Stimulated activated CD8-positive, alpha-beta memory T cell treated with anti-CD3 and anti-CD28 coated beads, Interleukin-15, amount 100 ng/mL, for 24 hours (primary cell): ENCODE measurements at regions not wholly inside any gene's neighbourhood (a gene's known extent, or its start where the extent isn't known, plus 50 kb on each side); places are given as distances from the start of the nearest gene placed in this dataset.

Source experiments
- DNase-seq: peaks from one replicate; pipeline ENCODE4 v3.0.0-alpha.2; 2020; ENCODE audit warnings: low read depth

DNA sequence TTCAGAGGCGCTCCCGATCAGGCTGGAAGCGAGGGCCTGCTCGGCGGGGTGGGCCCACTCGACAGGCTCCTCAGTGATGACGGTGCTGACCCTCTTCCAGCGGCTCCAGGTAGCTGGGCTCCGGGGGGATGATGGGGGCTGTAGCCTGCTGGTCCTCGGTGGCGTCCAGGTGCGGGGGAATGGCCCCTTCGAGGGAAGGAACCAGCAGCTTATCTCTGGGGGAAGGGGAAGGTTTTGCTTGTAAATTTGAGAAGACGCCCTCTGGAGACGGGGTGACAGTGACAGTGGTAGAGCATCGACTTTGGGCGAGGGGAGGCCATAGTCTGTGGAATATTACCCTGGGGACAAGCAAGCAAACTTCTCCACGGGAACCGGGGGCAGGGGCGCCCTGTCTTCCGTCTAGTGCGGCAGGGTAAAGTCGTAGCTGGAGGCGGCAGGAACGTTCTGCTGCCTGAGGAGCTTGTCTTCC is 891.9 kb upstream of the LRRTM1 start:
- no peak for DNase-seq

DNA sequence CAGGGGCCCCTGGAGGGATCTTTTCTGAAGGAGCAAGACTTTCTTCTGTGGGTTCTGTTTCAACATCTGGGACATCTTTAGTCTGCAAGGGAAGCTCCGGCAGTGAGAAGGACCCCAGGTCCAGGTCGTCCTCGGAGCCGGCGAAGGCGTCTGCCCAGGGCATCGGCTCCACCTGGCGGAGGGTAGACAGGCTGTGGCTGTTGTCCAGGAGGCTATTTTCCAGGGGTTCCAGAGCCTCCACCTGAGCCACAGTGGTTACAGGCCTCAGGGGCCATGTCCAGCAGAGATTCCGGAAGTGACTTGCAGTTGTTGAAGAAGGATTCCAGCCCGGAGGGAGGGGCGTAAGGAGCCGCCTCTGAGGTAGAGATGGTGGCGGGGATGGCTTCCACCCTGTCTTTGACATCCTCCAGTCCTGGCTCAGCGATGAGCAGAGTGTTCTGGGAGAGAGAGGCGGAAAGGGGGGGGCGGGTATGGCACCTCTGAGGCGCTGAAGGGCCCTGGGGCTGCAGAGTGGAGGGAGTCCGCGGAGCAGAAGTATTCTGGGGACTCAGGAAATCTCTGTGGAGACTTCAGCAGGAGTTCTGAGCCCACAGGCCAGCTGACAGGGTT is 891.3 kb upstream of the LRRTM1 start:
- DNase-seq: no peak

DNA sequence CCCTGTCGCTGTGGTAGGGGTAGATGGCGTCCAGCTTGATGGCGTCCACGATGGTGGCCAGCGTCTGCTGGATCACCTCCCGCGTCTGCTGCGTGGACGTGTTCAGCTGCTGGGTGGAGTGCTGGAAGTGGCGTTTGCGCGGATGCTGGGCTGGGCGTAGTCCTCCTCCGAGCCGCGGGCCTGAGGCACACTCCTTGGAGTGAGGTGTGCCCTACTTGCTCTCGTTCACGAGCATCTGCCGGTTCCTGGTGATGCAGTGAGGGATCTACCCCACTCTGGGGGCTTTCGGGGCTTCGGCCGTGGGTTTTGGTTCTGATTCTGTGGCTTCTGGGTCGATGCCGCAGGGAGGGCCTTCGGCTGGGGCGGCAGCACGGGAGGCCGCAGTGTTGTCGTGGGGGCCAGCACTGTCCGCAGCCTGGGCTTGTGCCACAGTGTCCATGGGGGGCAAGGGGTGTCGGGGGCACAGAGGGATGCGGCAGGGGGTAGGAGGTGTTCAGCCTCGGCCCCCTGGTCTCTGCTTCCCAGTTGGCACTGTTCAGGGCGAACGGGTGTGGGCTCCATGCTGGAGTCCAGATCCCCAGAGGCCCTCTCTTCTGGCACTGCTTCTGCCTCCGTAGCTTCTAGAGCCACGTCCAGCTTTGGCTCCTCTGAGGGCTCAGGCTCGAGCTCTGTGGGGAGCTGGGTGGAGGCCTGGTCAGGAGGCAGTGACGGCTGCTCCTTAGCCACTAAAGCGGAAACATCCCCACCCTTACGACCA is 890.6 kb upstream of the LRRTM1 start:
- DNase-seq: no peak

DNA sequence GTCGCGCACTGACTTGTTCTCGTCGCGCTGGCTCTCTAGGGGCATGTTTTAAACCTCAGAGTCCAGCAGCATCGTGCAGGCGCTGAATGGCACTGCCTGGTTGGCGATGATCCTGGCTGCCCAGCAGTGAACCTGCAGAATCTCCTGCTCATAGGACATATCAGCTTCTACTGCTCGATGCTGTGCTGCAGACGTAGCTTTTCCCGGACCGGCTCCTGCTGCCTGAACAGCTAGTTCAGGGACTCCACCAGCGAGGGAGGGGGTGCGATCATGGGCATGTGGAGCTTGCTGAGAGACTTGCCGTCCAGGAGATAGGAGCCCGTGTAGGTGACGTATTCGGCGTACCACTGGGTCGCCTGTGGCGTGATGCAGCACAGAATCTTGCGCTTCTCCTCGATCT is 890.0 kb upstream of the LRRTM1 start:
- DNase-seq: no peak

DNA sequence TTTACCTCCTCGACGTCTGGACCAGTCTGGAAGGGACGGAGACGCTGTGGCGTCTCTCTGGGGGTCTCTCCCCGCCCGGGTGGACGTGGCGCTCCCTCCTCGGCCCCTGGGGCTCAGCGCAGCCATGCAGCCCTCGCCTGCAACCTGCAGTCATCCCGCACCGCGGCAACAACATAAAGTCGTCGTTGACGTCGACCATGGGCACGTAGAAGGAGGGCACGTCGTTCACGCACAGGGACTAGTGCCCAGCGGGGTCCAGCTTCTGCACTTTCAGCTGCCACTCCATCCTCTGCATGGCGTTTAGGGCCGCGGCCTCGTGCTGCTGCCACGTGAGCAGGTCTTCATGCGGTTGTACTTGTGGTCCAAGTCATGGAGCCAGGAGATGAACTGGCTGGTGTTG is 889.6 kb upstream of the LRRTM1 start:
- no peak for DNase-seq

DNA sequence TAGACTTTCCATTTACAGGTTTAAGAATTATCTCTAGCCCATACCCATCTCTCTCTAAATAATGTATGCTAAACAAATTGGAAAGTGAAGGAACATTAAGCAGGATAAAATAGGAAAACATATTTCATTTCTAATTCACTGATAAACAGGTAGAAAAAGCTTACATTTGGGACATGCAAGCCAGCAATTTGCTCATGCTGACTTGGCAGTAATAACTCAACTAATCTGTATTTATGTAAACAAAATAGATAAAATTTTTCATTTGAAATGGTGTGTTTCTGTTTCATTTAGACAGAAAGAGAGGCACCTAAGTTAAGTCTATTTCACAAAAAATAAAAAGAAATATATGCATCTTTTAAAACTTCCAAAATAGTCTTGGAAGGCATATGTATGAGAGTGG is 877.3 kb upstream of the LRRTM1 start:
- no peak for DNase-seq

DNA sequence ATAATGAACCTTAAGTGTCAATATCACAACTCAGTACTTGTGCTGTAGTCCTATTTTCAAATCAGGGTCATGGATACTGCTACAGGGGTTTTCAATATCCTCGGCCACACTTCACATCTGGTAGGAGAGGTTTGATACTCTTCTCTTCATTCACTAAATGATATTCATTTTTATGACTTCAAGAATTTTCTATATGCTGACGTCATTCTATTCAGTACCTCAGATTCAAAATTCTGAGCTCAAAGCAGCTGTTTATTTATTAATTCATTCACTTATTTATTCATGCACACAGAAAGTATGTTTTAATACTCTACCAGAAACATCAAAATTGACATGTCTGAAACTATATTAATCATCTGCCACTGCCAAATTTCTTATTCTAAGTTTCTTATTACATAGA is 866.9 kb upstream of the LRRTM1 start:
- no peak for DNase-seq

DNA sequence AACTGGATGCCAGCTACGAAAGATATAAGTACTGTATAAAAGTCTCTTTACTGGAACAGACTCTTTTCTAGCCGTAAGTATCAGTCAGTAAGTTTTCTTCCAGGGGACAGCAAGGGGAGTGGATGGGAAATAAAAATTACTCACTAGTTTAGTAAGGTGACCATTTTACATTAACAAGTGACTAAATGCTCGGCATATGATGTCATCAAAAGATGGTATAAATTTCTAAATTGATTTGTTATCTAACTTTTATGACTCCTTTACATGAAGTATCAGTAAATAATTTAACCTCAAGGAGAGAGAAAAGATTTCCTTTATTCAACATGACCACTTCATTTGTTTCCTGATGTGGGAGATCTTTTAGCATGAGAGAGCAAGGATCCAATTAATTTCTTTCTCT is 859.0 kb upstream of the LRRTM1 start:
- no peak for DNase-seq

DNA sequence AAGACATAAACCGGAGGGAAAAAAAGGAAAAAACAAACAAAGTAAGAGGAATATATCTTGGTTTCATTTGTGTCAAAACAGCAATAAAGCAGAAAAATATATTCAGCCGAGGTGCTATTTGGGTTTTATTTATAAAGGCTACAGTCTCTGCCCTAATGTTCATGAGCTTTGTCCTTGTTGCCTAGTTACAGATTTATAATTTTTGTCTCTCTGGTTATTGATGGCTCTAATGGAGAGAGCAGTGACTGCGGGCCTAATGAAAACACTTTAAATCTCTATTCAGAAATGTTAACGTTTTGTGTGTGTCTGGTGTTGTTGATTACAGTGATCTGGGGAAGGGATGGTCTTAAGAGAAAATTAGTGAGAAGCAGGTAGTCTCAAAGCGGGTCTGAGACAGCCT is 854.0 kb upstream of the LRRTM1 start:
- no peak for DNase-seq

DNA sequence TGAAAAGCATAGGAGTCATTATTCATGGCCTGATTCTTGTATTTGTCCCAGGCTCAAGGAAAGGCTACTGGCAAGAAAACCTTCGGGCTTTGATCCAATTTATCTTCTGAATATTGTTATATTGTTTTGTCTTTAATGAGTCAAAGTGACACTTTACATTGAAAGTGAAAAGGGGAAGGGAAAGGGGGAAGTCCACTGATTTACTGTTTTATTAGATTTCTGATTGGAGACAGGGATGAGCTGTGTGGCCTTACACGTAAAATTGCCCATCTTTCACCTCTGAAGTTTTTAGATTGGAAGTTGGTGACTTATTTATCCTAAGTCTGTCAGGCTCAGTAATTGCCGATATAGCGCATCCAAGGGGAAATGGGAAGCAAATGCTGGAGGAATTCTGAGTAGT is 843.8 kb upstream of the LRRTM1 start:
- DNase-seq: no peak

DNA sequence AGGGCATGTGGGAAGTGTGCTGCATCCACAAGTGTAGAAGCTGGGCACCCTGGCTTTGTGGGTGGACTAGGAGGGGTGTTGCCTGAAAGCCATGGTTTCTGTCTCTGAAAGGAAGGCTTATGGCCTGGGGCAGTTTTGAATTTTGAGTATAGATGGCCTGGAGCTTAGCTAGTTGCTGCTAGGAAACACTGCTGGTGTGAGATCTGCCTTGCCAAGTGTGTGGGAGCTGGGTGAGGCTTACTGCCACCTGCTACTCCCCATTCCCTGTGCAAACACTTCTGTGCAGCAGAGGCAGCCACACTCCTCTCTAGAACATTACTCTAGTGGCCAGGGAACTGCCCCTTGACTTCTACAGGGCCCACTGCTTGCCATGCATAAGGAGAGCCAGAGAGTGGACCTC is 831.7 kb upstream of the LRRTM1 start:
- no peak for DNase-seq

DNA sequence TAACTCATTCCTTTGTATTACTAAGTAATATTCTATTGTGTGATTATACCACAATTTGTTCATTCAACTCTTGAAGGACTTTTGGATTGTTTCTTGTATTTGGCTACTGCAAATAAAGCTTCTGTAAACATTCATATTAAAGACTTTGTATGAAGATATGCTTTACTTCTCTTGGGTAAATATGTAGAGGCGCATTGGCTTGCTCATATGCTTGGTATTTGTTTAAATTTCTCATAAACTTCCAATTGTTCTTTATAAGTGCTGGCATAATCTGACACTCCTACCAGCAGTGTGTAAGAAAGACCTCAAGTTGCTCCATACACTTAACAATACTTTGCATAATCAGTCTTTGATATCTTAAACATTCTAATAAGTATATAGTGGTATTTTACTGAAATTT is 792.8 kb upstream of the LRRTM1 start:
- no peak for DNase-seq

DNA sequence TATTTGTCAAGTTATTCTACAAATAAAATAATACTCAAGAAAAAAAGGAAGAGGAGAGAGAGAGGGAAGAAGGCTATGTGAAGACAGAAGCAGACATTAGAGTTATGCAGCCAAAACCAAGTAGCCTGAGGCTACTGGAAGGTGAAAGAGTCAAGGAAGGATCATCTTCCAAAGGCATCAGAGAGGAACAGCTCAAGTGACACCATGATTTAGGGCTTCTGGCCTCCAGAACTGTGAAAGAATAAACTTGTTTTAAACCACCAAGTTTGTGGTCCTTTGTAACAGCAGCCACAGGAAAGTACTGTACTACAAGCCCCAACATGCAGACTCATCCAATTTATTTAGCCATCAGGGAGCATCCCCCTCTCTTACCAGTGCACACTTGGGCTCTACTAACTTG is 788.5 kb upstream of the LRRTM1 start:
- no peak for DNase-seq

DNA sequence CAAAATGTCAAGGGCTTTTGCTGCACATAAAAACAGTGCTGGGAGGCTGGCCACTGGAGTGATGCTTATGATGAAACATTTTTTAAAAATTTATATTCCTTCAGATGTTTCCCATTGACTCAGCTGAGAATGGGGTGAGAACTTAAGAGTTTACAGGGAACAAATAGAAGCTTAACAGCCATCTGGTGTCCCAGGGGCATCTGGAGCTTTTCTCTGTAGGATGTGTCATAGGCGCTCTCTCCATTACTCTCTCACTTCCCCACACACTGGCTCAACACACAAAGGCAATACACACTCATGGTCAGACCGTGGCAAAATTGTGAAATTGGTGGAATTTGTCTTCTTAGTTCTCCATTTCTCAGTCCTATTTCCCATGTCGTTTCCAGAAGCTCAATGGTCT is 783.1 kb upstream of the LRRTM1 start:
- DNase-seq: no peak

DNA sequence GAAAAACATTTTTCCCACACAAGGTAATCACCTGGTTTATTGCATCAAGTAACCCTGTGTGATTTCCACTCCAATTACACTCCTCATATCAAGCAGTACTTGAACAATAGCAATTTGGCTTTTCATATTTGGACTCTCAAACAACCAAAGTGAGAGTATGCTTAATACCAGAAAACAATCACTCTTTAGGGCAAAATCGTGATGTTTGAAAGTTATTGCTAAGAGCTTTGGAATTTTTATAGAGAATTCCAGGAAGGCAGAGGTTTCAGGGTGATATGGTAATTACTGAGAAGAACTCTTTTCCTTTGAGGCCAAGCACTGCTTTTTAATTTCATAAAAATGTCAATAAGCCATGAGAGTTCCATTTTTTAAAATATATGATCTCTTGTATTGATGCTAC is 779.5 kb upstream of the LRRTM1 start:
- no peak for DNase-seq

DNA sequence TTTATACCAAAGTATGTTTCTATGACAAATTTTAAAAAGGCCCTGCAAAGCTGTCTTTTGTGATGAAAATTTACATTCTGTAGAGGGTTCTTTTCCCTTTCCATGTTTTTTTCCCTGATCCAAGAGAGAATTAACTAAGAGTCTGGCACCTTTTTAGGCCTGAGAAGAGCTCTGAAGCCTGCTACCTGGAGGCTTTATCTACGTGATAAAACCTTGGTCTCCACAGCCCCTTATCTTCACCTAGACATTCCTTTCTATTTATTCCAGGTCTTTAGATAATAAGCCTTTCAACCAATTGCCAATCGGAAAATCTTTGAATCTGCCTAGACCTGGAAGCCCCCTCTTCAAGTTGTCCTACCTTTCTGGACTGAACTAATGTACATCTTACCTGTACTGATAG is 774.1 kb upstream of the LRRTM1 start:
- no peak for DNase-seq

DNA sequence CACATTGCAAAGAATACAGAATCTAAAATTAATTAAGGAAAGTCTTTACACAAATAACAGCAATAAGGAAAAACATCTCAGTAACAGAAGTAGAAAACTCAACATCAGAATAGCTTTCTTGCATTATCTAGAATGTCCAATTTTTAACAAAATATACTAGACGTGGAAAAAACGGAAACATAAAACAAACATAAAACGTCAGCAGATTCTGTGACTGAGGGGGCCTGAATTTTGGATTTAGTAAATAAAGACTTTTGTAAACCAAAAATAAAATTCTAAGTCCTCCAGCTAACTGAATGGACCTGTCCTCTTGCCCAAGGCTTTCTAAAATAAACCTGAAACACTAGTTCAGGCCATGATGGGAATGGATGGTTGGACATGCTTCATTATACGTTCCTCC is 773.5 kb upstream of the LRRTM1 start:
- DNase-seq: no peak

DNA sequence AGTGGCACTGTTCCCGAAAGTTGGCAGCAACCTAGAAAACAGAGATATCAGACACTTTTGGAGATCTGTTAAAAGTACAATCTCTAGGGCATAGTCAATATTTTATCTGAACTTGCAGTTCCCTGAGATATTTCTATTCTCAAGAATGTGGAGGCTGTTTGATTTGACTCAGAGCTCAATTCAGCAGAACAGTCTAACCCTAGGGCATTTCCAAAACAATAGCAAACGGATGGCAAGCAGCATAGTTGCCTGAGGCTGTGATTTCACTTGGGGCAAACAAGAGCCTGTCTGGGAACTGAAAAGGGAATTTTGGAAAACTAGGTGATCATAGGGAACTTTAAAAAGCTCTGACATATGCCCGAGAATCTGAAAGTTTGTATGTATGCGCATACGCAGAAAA is 772.8 kb upstream of the LRRTM1 start:
- no peak for DNase-seq

DNA sequence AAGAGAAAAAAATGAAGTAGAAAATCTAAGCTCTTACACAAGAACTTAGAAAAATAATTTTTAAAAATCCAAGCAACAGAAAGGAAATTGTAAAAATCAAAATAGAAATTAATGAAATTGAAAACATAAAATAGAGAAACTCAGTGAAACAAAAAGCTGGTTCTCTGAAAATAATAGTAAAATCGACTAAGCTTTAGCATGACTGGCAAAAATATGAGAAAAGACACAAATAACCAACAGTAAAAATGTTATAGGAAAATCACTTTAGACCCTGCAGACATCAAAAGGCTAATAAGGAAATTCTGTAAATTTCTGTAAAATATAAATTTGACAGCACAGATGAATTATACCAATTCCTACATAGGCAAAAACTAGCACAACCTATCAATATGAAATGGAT is 768.9 kb upstream of the LRRTM1 start:
- DNase-seq: no peak

DNA sequence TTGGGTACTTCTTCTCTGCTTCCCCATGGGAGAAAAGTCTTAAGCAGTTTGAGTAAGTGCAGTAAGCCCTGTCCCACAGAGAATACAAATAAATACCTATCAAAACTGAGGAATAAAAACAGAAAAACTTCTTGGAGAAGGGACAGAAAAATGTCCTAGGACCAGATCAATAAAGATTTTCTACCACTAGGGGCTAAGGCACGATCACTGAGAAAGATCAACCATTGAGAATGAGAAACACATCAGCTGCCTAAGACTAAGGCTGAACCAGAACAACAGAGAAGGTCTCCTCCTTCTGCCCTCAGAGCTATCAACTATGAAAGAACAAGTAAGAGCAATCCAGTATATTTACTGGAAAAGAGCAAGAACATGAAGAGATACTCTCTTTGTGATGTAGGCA is 763.6 kb upstream of the LRRTM1 start:
- DNase-seq: no peak

DNA sequence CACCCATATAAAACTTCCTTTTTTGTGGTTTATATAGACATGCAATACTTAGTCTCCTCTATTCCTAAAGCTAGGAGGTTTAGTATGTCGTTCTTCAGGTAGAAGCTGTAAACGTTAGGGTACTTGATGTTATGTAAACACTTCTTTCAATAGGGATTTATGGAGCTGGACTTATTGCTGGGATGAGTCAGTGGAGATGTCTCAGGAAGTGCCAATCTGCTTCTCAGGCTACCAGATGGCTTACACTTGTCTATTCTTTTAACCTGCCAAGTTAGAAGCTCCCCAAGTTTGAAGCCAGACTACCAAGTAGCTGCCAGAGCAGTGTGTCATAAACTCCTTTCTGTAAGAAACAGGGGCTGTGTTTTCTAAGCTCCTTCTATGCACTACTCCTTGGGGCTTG is 756.5 kb upstream of the LRRTM1 start:
- DNase-seq: no peak

DNA sequence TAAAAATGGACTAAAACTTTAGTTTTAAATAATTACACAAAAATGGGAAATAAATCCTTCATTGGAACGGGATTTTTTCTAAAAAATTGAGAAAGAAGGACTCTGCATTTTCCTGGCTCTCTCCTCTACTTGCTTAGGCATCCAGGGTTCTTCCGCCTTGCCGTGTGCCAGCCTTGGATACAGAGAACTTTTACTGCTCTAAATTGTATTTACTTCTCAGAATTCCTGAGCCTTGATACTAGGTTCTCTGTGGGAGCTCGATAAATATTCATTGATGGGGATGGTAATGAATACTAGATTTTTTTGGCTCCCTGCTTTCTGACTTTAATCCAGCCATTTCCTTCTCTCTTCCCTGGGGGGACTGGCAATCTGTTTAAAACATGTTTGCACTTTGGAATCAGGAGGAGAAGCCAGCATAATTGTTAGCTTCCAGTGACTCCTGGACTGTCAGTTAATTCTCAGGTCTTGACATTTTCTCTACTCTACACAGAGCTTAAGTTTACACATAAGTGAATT is 746.1 kb upstream of the LRRTM1 start:
- no peak for DNase-seq

DNA sequence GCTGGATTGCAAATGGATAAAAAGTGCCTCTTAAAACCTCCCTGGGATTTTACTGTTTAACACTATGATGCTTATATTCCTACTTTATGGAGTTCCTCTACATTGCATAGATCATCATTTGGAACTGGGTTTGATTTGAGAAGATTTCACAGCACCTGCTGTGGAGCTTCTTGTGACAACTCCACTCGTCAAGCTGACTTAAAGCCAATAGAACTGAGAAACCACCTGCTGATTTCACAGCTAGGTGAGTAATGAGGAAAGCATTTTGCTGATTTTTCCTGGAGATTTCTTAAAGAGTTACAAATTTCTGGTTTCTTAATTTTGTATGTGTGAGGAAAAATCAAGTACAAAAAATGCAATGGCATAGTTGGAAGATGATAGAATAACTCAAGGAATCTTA is 739.1 kb upstream of the LRRTM1 start:
- no peak for DNase-seq

DNA sequence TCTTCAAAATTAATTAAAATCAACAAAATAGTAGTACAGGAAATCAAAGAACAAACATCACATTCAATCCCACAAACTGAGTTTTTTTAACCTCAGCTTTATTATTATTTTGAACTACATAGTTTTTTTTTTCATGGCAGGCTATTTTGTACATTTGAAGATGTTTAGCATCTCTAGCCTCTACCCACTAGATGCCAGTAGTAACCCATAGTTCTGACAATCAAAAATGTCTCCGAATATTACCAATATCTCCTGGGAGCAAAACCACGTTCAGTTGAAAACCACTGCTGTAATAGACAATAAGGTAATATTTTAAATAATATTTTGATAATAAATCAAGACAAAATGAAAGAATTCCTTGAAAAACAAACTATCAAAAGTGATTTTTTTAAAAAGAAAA is 702.6 kb upstream of the LRRTM1 start:
- no peak for DNase-seq
